ENCODE measurements at regions not wholly inside any gene's neighbourhood (a gene's known extent, or its start where the extent isn't known, plus 50 kb on each side); places are given as distances from the start of the nearest gene placed in this dataset.

DNA sequence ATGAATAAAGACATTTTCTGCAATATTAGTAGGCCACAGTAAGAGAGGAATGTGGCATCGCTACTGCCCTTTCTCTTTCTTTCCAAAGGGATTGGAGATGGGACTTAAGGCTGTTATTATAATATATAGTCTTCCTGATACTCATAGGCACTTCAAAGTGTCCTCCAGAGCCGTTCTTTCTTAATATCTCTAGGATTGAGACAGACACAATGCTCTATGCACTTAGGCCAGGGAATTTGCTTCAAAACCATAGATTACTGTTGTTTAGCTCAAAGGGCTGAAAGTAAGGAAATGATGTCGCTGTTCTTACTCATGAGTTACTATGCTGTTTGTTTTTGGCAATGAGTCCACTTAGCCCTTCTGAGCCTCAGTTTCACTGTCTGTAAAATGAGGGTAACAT is 590.5 kb downstream of the CDH11 start:
- Histone ChIP-seq H3K27ac (ENCODE audit: low read length) (no peak overlapping the region), H3K4me3 (ENCODE audit: low read length) (no peak overlapping the region), H3K9me3 (ENCODE audit: control insufficient read depth, insufficient read depth, low read length) (no peaks in the 10 kb centered on the region), H3K27me3 (ENCODE audit: control insufficient read depth, insufficient read depth, low read length) (no peaks in the 10 kb centered on the region), H3K36me3 (ENCODE audit: control insufficient read depth, insufficient read depth, low read length) (no peaks in the 10 kb centered on the region), H3K4me1 (ENCODE audit: control insufficient read depth, insufficient read depth, low read length) (no peaks in the 10 kb centered on the region)
- WGBS (ENCODE audit: insufficient coverage): 64% methylated on average over 2 of the region's 3 CpGs
- Mint-ChIP-seq H3K9me3 (peaks cover 14 to 28% of the 10 kb centered on the region in 2 donors), H3K36me3 (peaks cover 8% of the 10 kb centered on the region), H3K4me1 (no peaks in the 10 kb centered on the region), H3K27me3 (ENCODE audit: low read depth in 2 of 2) (no peaks in the 10 kb centered on the region), H3K4me3 (no peak overlapping the region), H3K27ac (no peak overlapping the region)
- DNase-seq: no peak
- intact Hi-C loops (cut with micrococcal nuclease): no loop called here
- ATAC-seq: no peak
- TF ChIP-seq CTCF (IDR thresholded peaks at IDR 0.05): no peak

GRCh38 chr16:64522548-64522947 is 599.3 kb downstream of the CDH11 start:
- no peaks in the 10 kb centered on the region for H3K4me1 ChIP-seq (ENCODE audit: control insufficient read depth, insufficient read depth, low read length)
- no peaks in the 10 kb centered on the region for H3K27me3 ChIP-seq (ENCODE audit: control insufficient read depth, insufficient read depth, low read length)
- H3K27ac ChIP-seq (ENCODE audit: low read length): no peak overlapping the region
- H3K36me3 ChIP-seq (ENCODE audit: control insufficient read depth, insufficient read depth, low read length): no peaks in the 10 kb centered on the region
- no peak overlapping the region for H3K4me3 Mint-ChIP-seq
- no peak for DNase-seq
- H3K4me1 Mint-ChIP-seq: no peaks in the 10 kb centered on the region
- intact Hi-C loops (cut with micrococcal nuclease): no loop called here
- no peaks in the 10 kb centered on the region for H3K27me3 Mint-ChIP-seq (ENCODE audit: low read depth in 2 of 2)
- no peak for ATAC-seq
- no peaks in the 10 kb centered on the region for H3K9me3 ChIP-seq (ENCODE audit: control insufficient read depth, insufficient read depth, low read length)
- H3K27ac Mint-ChIP-seq: no peak overlapping the region
- no peak for TF ChIP-seq CTCF (IDR thresholded peaks at IDR 0.05)
- H3K36me3 Mint-ChIP-seq: no peaks in the 10 kb centered on the region
- peaks cover 6% of the 10 kb centered on the region in 2 donors for H3K9me3 Mint-ChIP-seq
- H3K4me3 ChIP-seq (ENCODE audit: low read length): no peak overlapping the region

DNA sequence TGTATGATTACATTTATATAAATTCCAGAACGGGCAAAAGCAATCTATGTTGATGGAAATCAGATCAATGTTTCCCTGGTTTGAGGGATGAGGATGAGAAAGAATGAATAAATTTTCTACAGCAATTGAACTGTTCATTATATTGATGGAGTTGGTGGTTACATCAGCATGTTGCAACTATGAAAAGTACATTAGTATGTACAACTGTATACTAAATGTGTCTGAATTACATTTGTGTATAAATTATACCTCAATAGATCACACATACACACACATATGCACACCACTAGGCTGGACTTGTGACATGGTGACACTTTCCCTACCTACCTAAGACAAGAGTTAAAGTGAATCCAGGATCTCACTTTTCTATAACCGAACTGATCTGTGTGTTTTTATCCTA is 608.0 kb downstream of the CDH11 start:
- H3K27ac Mint-ChIP-seq: no peak overlapping the region
- Histone ChIP-seq H3K36me3 (ENCODE audit: control insufficient read depth, insufficient read depth, low read length) (no peaks in the 10 kb centered on the region), H3K27me3 (ENCODE audit: control insufficient read depth, insufficient read depth, low read length) (no peaks in the 10 kb centered on the region), H3K4me3 (ENCODE audit: low read length) (no peak overlapping the region), H3K27ac (ENCODE audit: low read length) (no peak overlapping the region), H3K9me3 (ENCODE audit: control insufficient read depth, insufficient read depth, low read length) (no peaks in the 10 kb centered on the region), H3K4me1 (ENCODE audit: control insufficient read depth, insufficient read depth, low read length) (no peaks in the 10 kb centered on the region)
- DNase-seq: no peak
- ATAC-seq: no peak
- no peak for TF ChIP-seq CTCF (IDR thresholded peaks at IDR 0.05)
- WGBS (ENCODE audit: insufficient coverage): no CpG with 5 or more reads among the region's 2 CpGs
- no peak overlapping the region for H3K4me3 Mint-ChIP-seq
- intact Hi-C loops (cut with micrococcal nuclease): no loop called here
- no peaks in the 10 kb centered on the region for H3K36me3 Mint-ChIP-seq
- peaks cover 3 to 5% of the 10 kb centered on the region in 2 donors for H3K9me3 Mint-ChIP-seq
- no peaks in the 10 kb centered on the region for H3K4me1 Mint-ChIP-seq
- H3K27me3 Mint-ChIP-seq (ENCODE audit: low read depth in 2 of 2): no peaks in the 10 kb centered on the region

- 84% methylated on average over 2 of the region's 2 CpGs for WGBS (ENCODE audit: insufficient coverage)
- no peaks in the 10 kb centered on the region for H3K27me3 Mint-ChIP-seq (ENCODE audit: low read depth in 2 of 2)
- Histone ChIP-seq H3K36me3 (ENCODE audit: control insufficient read depth, insufficient read depth, low read length) (no peaks in the 10 kb centered on the region), H3K4me3 (ENCODE audit: low read length) (no peak overlapping the region), H3K27me3 (ENCODE audit: control insufficient read depth, insufficient read depth, low read length) (no peaks in the 10 kb centered on the region), H3K9me3 (ENCODE audit: control insufficient read depth, insufficient read depth, low read length) (peaks cover 5% of the 10 kb centered on the region), H3K27ac (ENCODE audit: low read length) (no peak overlapping the region), H3K4me1 (ENCODE audit: control insufficient read depth, insufficient read depth, low read length) (no peaks in the 10 kb centered on the region)
- peaks cover 10% of the 10 kb centered on the region in 2 donors for H3K9me3 Mint-ChIP-seq
- no peaks in the 10 kb centered on the region for H3K4me1 Mint-ChIP-seq
- DNase-seq: no peak
- H3K27ac Mint-ChIP-seq: no peak overlapping the region
- no peak for TF ChIP-seq CTCF (IDR thresholded peaks at IDR 0.05)
- peaks cover 14% of the 10 kb centered on the region for H3K36me3 Mint-ChIP-seq
- intact Hi-C loops (cut with micrococcal nuclease): no loop called here
- H3K4me3 Mint-ChIP-seq: no peak overlapping the region
- ATAC-seq: no peak
Observed at GRCh38 chr16:64507240-64508024, 614.4 kb downstream of the CDH11 start.

Data from natural killer cell (primary cell).